T-cell (primary cell): ENCODE measurements at regions not wholly inside any gene's neighbourhood (a gene's known extent, or its start where the extent isn't known, plus 50 kb on each side); places are given as distances from the start of the nearest gene placed in this dataset.

Experiments used
- ATAC-seq, 4 experiments: fragments of 200-7000 bp in 3 of 4; fragments of 150-1000 bp in 1 of 4; cut with Tn5 transposase; replicated peaks in 1 of 4; 1 replicate in 3 of 4; 2 replicates in 1 of 4; pipeline ENCODE4 v1.10.0; 2021; ENCODE audit warnings: moderate library complexity in 3 of 4, mild to moderate bottlenecking in 2 of 4, moderate number of reproducible peaks in 1 of 4
- CTCF ChIA-PET, 2 donors: fragments of 300-600 bp; sonication (Branson Sonifier 250); formaldehyde crosslinking; loops; one replicate each; lab custom pipeline; 2022; ENCODE audit warnings: antibody characterized with exemption in 2 of 2; lab: Charles Lee
- POLR2A ChIA-PET, 2 donors: fragments of 300-600 bp; sonication (Branson Sonifier 250); formaldehyde crosslinking; loops; one replicate each; lab custom pipeline; 2022; ENCODE audit warnings: antibody characterized with exemption in 2 of 2; lab: Charles Lee
- DNase-seq, 35 experiments: peaks; one replicate each; pipeline versions ENCODE4 v3.0.0 to v3.0.0-alpha.2; 2013 to 2023
- H3K27ac ChIP-seq: one replicate; pipeline ENCODE4 v1.5.1; 2013; ENCODE audit warnings: low read length
- H3K27me3 ChIP-seq, 2 experiments: replicated peaks in 1 of 2; 1 replicate in 1 of 2; 2 replicates in 1 of 2; pipeline versions ENCODE4 v1.6.1 to v1.7.0; 2013; ENCODE audit warnings: low read length in 1 of 2, mixed read lengths in 1 of 2; ENCODE audit not compliant: control insufficient read depth in 2 of 2, insufficient read depth in 2 of 2; ENCODE audit errors: extremely low read depth in 1 of 2
- H3K36me3 ChIP-seq, 2 donors: 1 replicate in 1 of 2; 2 replicates in 1 of 2; pipeline versions ENCODE4 v1.6.1 to v1.7.0; 2013; ENCODE audit warnings: low read length in 1 of 2; ENCODE audit not compliant: control insufficient read depth in 2 of 2, insufficient read depth in 1 of 2; ENCODE audit errors: extremely low read depth in 1 of 2
- H3K4me1 ChIP-seq, 2 experiments: 1 replicate in 1 of 2; 2 replicates in 1 of 2; pipeline versions ENCODE4 v1.6.1 to v1.7.0; 2013; ENCODE audit warnings: low read length in 2 of 2, mixed read lengths in 1 of 2; ENCODE audit not compliant: insufficient read depth in 2 of 2, control insufficient read depth in 1 of 2; ENCODE audit errors: extremely low read depth in 1 of 2
- H3K4me3 ChIP-seq, 2 donors: 1 replicate in 1 of 2; 2 replicates in 1 of 2; pipeline versions ENCODE4 v1.5.1 to v1.7.0; 2013; ENCODE audit warnings: mild to moderate bottlenecking in 2 of 2, low read length in 1 of 2, moderate library complexity in 1 of 2; ENCODE audit not compliant: control insufficient read depth in 1 of 2; ENCODE audit errors: extremely low read depth in 1 of 2
- H3K9me3 ChIP-seq: 2 replicates; pipeline ENCODE4 v1.7.0; 2013
- H3K27ac Mint-ChIP-seq, 2 donors: one replicate each; pipeline ENCODE4 v1.8.0; 2020 to 2021; ENCODE audit warnings: mild to moderate bottlenecking in 2 of 2, mixed read lengths in 2 of 2
- H3K27me3 Mint-ChIP-seq, 2 donors: one replicate each; pipeline ENCODE4 v1.8.0; 2021 to 2022; ENCODE audit warnings: mixed read lengths in 2 of 2
- H3K36me3 Mint-ChIP-seq: one replicate; pipeline ENCODE4 v1.8.0; 2021; ENCODE audit warnings: mixed read lengths
- H3K4me1 Mint-ChIP-seq, 3 donors: one replicate each; pipeline ENCODE4 v1.8.0; 2020 to 2022; ENCODE audit warnings: mixed read lengths in 3 of 3, mild to moderate bottlenecking in 1 of 3
- H3K4me3 Mint-ChIP-seq, 3 donors: one replicate each; pipeline ENCODE4 v1.8.0; 2020 to 2022; ENCODE audit warnings: mild to moderate bottlenecking in 3 of 3, mixed read lengths in 3 of 3, moderate library complexity in 3 of 3
- H3K9me3 Mint-ChIP-seq, 3 donors: one replicate each; pipeline ENCODE4 v1.8.0; 2020 to 2022; ENCODE audit warnings: mixed read lengths in 3 of 3
- WGBS: methylation state at CpG from one replicate; pipeline ENCODE4 v1.1.5; 2013; ENCODE audit warnings: missing lambda C conversion rate; ENCODE audit not compliant: insufficient coverage; 5-methylcytosine and 5-hydroxymethylcytosine counted together

- H3K27ac Mint-ChIP-seq, result no peak overlapping the region
- ATAC-seq, result no peak
- CTCF ChIA-PET, result no interaction called here
These were observed 571.9 kb upstream of the ZNF385D start for GRCh38 chr3:22322861-22323260.

GRCh38 chr3:22326305-22326704 lies 575.3 kb upstream of the ZNF385D start:
- DNase-seq (no peak), ATAC-seq (no peak)
- Mint-ChIP-seq H3K4me3 (no peak overlapping the region), H3K27me3 (no peaks in the 10 kb centered on the region), H3K9me3 (peaks cover 8 to 17% (median 8%) of the 10 kb centered on the region in 3 donors), H3K4me1 (no peaks in the 10 kb centered on the region), H3K27ac (no peak overlapping the region), H3K36me3 (no peaks in the 10 kb centered on the region)
- WGBS, result 60% methylated on average over 3 of the region's 3 CpGs
- no peaks in the 10 kb centered on the region for H3K27me3 ChIP-seq
- POLR2A ChIA-PET, result no interaction called here
- CTCF ChIA-PET, result no interaction called here
- no peak overlapping the region for H3K4me3 ChIP-seq
- H3K4me1 ChIP-seq, result no peaks in the 10 kb centered on the region
- H3K36me3 ChIP-seq, result no peaks in the 10 kb centered on the region
- H3K27ac ChIP-seq, result no peak overlapping the region
- no peaks in the 10 kb centered on the region for H3K9me3 ChIP-seq

More at GRCh38 chr3:22322861-22323260, 571.9 kb upstream of the ZNF385D start:
- POLR2A ChIA-PET, result no interaction called here
- Histone ChIP-seq H3K27me3 (no peaks in the 10 kb centered on the region), H3K27ac (no peak overlapping the region), H3K4me1 (no peaks in the 10 kb centered on the region), H3K4me3 (no peak overlapping the region), H3K36me3 (no peaks in the 10 kb centered on the region), H3K9me3 (no peaks in the 10 kb centered on the region)
- no peak for DNase-seq
- no peaks in the 10 kb centered on the region for H3K27me3 Mint-ChIP-seq
- peaks cover 4 to 15% (median 8%) of the 10 kb centered on the region in 3 donors for H3K9me3 Mint-ChIP-seq
- H3K4me1 Mint-ChIP-seq, result no peaks in the 10 kb centered on the region
- 70% methylated on average over 2 of the region's 4 CpGs for WGBS
- no peaks in the 10 kb centered on the region for H3K36me3 Mint-ChIP-seq
- H3K4me3 Mint-ChIP-seq, result no peak overlapping the region

- ATAC-seq (no peak), DNase-seq (no peak)
- no peak overlapping the region for H3K27ac ChIP-seq
- H3K36me3 Mint-ChIP-seq, result no peaks in the 10 kb centered on the region
- no peaks in the 10 kb centered on the region for H3K9me3 ChIP-seq
- WGBS, result no CpG with 5 or more reads among the region's 1 CpG
- no peaks in the 10 kb centered on the region for H3K4me1 ChIP-seq
- peaks cover 4 to 7% (median 5%) of the 10 kb centered on the region in 3 donors for H3K9me3 Mint-ChIP-seq
- H3K4me3 Mint-ChIP-seq, result no peak overlapping the region
- no peaks in the 10 kb centered on the region for H3K4me1 Mint-ChIP-seq
- POLR2A ChIA-PET, result no interaction called here
- CTCF ChIA-PET, result no interaction called here
- no peaks in the 10 kb centered on the region for H3K27me3 Mint-ChIP-seq
- H3K36me3 ChIP-seq, result no peaks in the 10 kb centered on the region
- no peaks in the 10 kb centered on the region for H3K27me3 ChIP-seq
- H3K27ac Mint-ChIP-seq, result no peak overlapping the region
- no peak overlapping the region for H3K4me3 ChIP-seq
These were observed 584.0 kb upstream of the ZNF385D start for GRCh38 chr3:22334996-22335395.

GRCh38 chr3:22349215-22349851 lies 598.3 kb upstream of the ZNF385D start:
- H3K27ac ChIP-seq, result no peak overlapping the region
- WGBS, result no CpG with 5 or more reads among the region's 3 CpGs
- DNase-seq (no peak), ATAC-seq (no peak)
- CTCF ChIA-PET, result no interaction called here
- no peak overlapping the region for H3K4me3 ChIP-seq
- POLR2A ChIA-PET, result no interaction called here
- Mint-ChIP-seq H3K27ac (no peak overlapping the region), H3K27me3 (no peaks in the 10 kb centered on the region), H3K36me3 (no peaks in the 10 kb centered on the region), H3K4me1 (no peaks in the 10 kb centered on the region), H3K4me3 (no peak overlapping the region), H3K9me3 (peaks cover 0 to 3% (median 0%) of the 10 kb centered on the region in 3 donors)
- H3K27me3 ChIP-seq, result no peaks in the 10 kb centered on the region
- no peaks in the 10 kb centered on the region for H3K4me1 ChIP-seq
- H3K9me3 ChIP-seq, result no peaks in the 10 kb centered on the region
- no peaks in the 10 kb centered on the region for H3K36me3 ChIP-seq

GRCh38 chr3:22351806-22352205 lies 600.8 kb upstream of the ZNF385D start:
- Mint-ChIP-seq H3K36me3 (no peaks in the 10 kb centered on the region), H3K9me3 (peaks cover 0 to 1% (median 0%) of the 10 kb centered on the region in 3 donors), H3K4me1 (no peaks in the 10 kb centered on the region), H3K27me3 (no peaks in the 10 kb centered on the region), H3K4me3 (no peak overlapping the region), H3K27ac (no peak overlapping the region)
- POLR2A ChIA-PET, result no interaction called here
- no CpG with 5 or more reads among the region's 3 CpGs for WGBS
- ATAC-seq (no peak), DNase-seq (no peak)
- Histone ChIP-seq H3K27me3 (no peaks in the 10 kb centered on the region), H3K9me3 (no peaks in the 10 kb centered on the region), H3K36me3 (no peaks in the 10 kb centered on the region), H3K4me3 (no peak overlapping the region), H3K27ac (no peak overlapping the region), H3K4me1 (no peaks in the 10 kb centered on the region)
- CTCF ChIA-PET, result no interaction called here

- Histone ChIP-seq H3K4me1 (no peaks in the 10 kb centered on the region), H3K36me3 (no peaks in the 10 kb centered on the region), H3K9me3 (no peaks in the 10 kb centered on the region), H3K4me3 (no peak overlapping the region), H3K27ac (no peak overlapping the region), H3K27me3 (no peaks in the 10 kb centered on the region)
- Mint-ChIP-seq H3K27me3 (no peaks in the 10 kb centered on the region), H3K9me3 (peaks cover 0 to under 1% (median 0%) of the 10 kb centered on the region in 3 donors), H3K4me1 (no peaks in the 10 kb centered on the region), H3K27ac (no peak overlapping the region), H3K4me3 (no peak overlapping the region), H3K36me3 (no peaks in the 10 kb centered on the region)
- no peak for ATAC-seq
- CTCF ChIA-PET, result no interaction called here
- 80% methylated on average over 1 of the region's 1 CpG for WGBS
- no peak for DNase-seq
- POLR2A ChIA-PET, result no interaction called here
These were observed 602.1 kb upstream of the ZNF385D start for GRCh38 chr3:22353126-22353525.

GRCh38 chr3:22358334-22358733 lies 607.3 kb upstream of the ZNF385D start:
- Mint-ChIP-seq H3K9me3 (peaks cover 0 to 5% (median 0%) of the 10 kb centered on the region in 3 donors), H3K27ac (no peak overlapping the region), H3K36me3 (no peaks in the 10 kb centered on the region), H3K4me1 (no peaks in the 10 kb centered on the region), H3K27me3 (no peaks in the 10 kb centered on the region), H3K4me3 (no peak overlapping the region)
- CTCF ChIA-PET, result no interaction called here
- DNase-seq (no peak), ATAC-seq (no peak)
- Histone ChIP-seq H3K9me3 (no peaks in the 10 kb centered on the region), H3K27me3 (no peaks in the 10 kb centered on the region), H3K4me1 (no peaks in the 10 kb centered on the region), H3K27ac (no peak overlapping the region), H3K36me3 (no peaks in the 10 kb centered on the region), H3K4me3 (no peak overlapping the region)
- 83% methylated on average over 1 of the region's 1 CpG for WGBS
- POLR2A ChIA-PET, result no interaction called here
